ENCODE measurements at regions not wholly inside any gene's neighbourhood (a gene's known extent, or its start where the extent isn't known, plus 50 kb on each side); places are given as distances from the start of the nearest gene placed in this dataset.

- no peak for DNase-seq
Observed at GRCh38 chr18:22871809-22872525, 61.2 kb upstream of the RBBP8 start.

DNA sequence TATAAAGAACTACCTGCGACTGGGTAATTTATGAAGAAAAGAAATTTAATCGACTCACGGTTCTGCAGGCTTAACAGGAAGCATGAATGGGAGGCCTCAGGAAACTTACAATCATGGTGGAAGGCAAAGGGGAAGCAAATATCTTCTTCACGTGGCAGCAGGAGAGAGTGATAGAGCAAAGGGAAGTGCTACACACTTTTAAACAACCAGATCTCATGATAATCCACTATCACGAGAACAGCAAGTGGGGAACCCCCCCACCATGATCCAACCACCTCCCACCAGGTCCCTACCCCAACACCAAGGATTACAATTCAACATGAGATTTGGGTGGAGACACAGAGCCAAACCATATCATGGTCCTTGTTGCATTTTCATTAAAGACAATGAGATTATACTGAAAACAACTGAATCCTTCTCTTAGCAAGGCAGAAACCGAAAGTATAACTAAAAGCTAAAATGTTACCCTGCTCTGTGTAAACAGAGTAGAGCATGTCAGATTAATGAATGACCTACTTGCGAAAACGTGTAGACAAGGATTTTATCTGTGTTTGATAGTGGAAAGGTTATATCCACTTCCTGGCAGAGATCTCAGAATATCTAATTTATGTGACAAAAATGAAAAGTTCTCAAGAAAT is 60.1 kb upstream of the RBBP8 start:
- DNase-seq = no peak

DNA sequence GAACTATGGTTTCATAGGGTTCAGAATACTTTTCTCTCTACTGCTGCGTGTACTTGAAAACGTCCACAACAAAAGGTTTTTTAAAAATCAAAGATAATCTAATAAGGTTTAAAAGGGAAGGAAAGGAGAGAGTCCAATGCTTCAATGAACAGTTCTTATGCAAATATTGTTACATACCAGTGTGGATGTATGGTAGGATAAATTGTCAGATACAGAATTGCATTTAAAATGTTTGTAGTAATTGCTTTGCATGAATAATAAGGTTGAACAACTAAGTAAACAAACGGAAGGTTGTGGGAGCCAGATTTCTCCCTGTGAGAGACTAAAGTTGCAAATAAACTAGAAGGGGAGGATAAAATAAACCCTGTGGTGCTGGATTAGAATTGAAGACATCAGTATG is 53.8 kb upstream of the RBBP8 start:
- no peak for DNase-seq

DNA sequence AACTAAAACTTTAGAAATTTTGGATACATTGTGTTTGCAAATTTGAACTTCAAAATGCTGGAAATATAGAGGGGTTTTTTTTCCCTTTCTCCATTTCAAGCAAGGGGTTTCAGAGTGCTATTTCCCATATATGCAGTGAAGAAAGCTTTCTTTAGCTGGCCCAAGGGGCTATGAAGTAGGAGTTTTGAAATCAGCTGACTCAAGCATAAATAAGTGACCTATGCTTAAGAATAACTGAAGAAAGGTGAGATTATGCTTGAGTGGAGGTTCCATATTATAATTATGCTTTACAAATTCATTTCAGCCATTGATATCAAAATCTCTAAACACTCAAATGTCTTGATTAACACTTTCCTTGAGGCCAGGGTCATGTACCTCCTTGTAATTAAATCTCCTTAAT is 51.0 kb upstream of the RBBP8 start:
- no peak for DNase-seq

DNA sequence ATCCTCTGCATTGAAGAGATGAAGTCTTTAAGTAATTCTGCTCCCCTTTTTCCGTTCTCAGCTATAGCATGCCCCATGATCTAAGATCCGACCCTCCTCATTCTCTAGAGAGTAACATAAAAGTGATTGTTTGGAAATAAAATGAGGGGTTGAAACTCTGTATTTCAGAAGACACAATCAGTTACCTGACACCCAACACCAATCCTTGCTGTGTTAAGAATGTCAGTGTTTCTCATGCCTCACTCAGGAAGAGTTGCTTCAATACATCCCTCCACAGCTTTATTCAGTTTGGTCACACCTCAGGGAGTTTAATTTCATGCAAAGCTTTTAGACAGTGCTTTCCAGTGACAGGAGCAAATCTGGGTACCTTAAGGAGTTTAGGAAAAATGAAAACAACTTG is 49.9 kb upstream of the RBBP8 start:
- no peak for DNase-seq
